ENCODE measurements at regions not wholly inside any gene's neighbourhood (a gene's known extent, or its start where the extent isn't known, plus 50 kb on each side); places are given as distances from the start of the nearest gene placed in this dataset.

DNA sequence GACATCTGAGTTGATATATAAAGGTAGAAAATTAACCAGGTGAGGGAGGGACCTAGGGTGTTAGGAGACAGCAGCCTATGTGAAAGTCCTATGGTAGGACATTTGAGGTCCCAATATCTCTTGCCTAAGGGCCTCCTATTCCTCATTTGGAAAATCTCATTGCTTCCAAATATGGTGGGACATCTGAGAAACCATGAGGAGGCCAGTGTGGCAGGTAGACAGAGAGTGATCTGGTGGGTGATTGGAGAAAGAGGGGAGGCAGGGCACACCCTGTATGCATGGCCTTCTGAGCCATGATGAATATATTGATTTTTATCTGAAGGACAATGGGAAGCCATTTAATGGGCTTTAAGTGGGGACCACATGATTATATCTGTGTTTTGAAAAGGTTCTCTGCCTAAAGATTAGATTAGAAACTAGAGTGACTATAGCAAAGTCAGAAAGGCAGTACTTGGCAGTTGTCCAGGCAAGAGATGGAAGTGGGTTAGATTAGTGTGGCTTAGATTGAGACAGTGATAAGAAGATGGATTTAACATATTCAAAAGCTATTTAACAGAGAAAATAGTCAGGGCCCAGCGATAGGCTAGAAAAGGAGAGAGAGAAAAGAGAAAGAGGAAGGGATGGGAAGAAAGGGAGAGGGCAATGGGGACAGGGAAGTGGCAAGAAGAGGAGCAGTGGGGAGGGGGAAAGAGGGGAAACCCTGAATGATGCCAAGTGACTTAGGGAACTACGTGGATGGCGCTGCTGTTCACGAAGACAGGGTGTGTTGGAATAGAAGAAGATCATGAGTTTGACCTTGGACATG, 237.2 kb upstream of the SRRM4 start:
- no peak for TF ChIP-seq POLR2AphosphoS5 (IDR thresholded peaks at IDR 0.05; ENCODE audit: low read depth, low read length)
- no peak for TF ChIP-seq POLR2A (IDR thresholded peaks at IDR 0.05; ENCODE audit: low read depth, low read length)
- TF ChIP-seq PAX5 (IDR thresholded peaks at IDR 0.05; ENCODE audit: insufficient read depth, low read length, severe bottlenecking), result no peak
- TF ChIP-seq TAF1 (IDR thresholded peaks at IDR 0.05; ENCODE audit: low read depth, low read length), result no peak
- TF ChIP-seq POU2F2 (IDR thresholded peaks at IDR 0.05; ENCODE audit: low read depth, low read length), result no peak

All from GM12891 (cell line).